HEK293T (cell line): ENCODE measurements at regions not wholly inside any gene's neighbourhood (a gene's known extent, or its start where the extent isn't known, plus 50 kb on each side); places are given as distances from the start of the nearest gene placed in this dataset.

Experiments
- ARNT ChIP-seq: fragments of 450-650 bp; IDR thresholded peaks from 2 replicates; pipeline ENCODE4 v1.6.1; 2017; ENCODE audit warnings: mild to moderate bottlenecking
- ELF4 ChIP-seq: fragments of 450-650 bp; IDR thresholded peaks from 2 replicates; pipeline ENCODE4 v1.6.1; 2017; ENCODE audit warnings: antibody characterized with exemption
- FOXK2 ChIP-seq: fragments of 450-650 bp; IDR thresholded peaks from 2 replicates; pipeline ENCODE4 v1.6.1; 2016; ENCODE audit warnings: mild to moderate bottlenecking
- FOXM1 ChIP-seq: fragments of 450-650 bp; IDR thresholded peaks from 2 replicates; pipeline ENCODE4 v1.6.1; 2017; ENCODE audit warnings: mild to moderate bottlenecking, borderline replicate concordance
- HDGF ChIP-seq: fragments of 450-650 bp; IDR thresholded peaks from 2 replicates; pipeline ENCODE4 v1.6.1; 2017; ENCODE audit warnings: antibody characterized with exemption, borderline replicate concordance
- L3MBTL2 ChIP-seq: fragments of 450-650 bp; conservative IDR thresholded peaks from 2 replicates; pipeline ENCODE4 v1.6.1; 2016; ENCODE audit warnings: mild to moderate bottlenecking
- NFRKB ChIP-seq: fragments of 450-650 bp; IDR thresholded peaks from 2 replicates; pipeline ENCODE4 v1.6.1; 2016; ENCODE audit warnings: mild to moderate bottlenecking, moderate library complexity
- PKNOX1 ChIP-seq: fragments of 450-650 bp; IDR thresholded peaks from 2 replicates; pipeline ENCODE4 v1.6.1; 2016
- SP1 ChIP-seq: fragments of 450-650 bp; IDR thresholded peaks from 2 replicates; pipeline ENCODE4 v1.6.1; 2017
- SUZ12 ChIP-seq: fragments of 450-650 bp; IDR thresholded peaks from 2 replicates; pipeline ENCODE4 v1.6.1; 2016; ENCODE audit warnings: mild to moderate bottlenecking

- TF ChIP-seq ARNT, result no peak
- TF ChIP-seq SP1, result no peak
- no peak for TF ChIP-seq L3MBTL2
- TF ChIP-seq PKNOX1, result no peak
- no peak for TF ChIP-seq FOXM1
- no peak for TF ChIP-seq ELF4
- TF ChIP-seq HDGF, result no peak
- no peak for TF ChIP-seq NFRKB
- TF ChIP-seq SUZ12, result no peak
- TF ChIP-seq FOXK2, result no peak
Measured at GRCh38 chr9:88789785-88790184, 201.5 kb upstream of the S1PR3 start.
